Gastroesophageal sphincter (tissue), 4 donors: ENCODE measurements at regions not wholly inside any gene's neighbourhood (a gene's known extent, or its start where the extent isn't known, plus 50 kb on each side); places are given as distances from the start of the nearest gene placed in this dataset.
A peak's percentile ranks its signal among the peaks of the same experiment; 100 is the strongest.
"Not testable (repeated sequence)": the region's sequence is repeated elsewhere in the genome, so short reads cannot be mapped to it uniquely, and the experiment has no call there.

Experiments
- ATAC-seq: fragments of 150-250 bp; one replicate; pipeline ENCODE4 v1.9.1; 2016; ENCODE audit warnings: mild to moderate bottlenecking, moderate library complexity
- H3K27ac ChIP-seq, 4 donors: fragments of 200-600 bp; sonication (generic) in 3 of 4; 1 replicate in 3 of 4; 2 replicates in 1 of 4; pipeline ENCODE4 v1.5.1; 2016 to 2019
- H3K27me3 ChIP-seq: fragments of 200-600 bp; sonication (generic); one replicate; pipeline ENCODE4 v1.5.1; 2019
- H3K36me3 ChIP-seq, 2 donors: fragments of 200-600 bp; sonication (generic); one replicate each; pipeline ENCODE4 v1.5.1; 2019; ENCODE audit warnings: control low read depth in 1 of 2
- H3K4me1 ChIP-seq, 3 donors: fragments of 200-600 bp; sonication (generic); 1 replicate in 2 of 3; 2 replicates in 1 of 3; pipeline ENCODE4 v1.5.1; 2016 to 2019; ENCODE audit warnings: control low read depth in 2 of 3
- H3K4me3 ChIP-seq, 2 donors: fragments of 200-600 bp; sonication (generic); one replicate each; pipeline ENCODE4 v1.5.1; 2019; ENCODE audit warnings: mild to moderate bottlenecking in 1 of 2, moderate library complexity in 1 of 2
- H3K9me3 ChIP-seq, 3 donors: fragments of 200-600 bp; sonication (generic); one replicate each; pipeline ENCODE4 v1.5.1; 2017 to 2019; ENCODE audit warnings: control low read depth in 2 of 3
- CTCF ChIP-seq, 4 experiments: fragments of 200-600 bp in 2 of 4; fragments of 450-650 bp in 2 of 4; sonication (generic) in 1 of 4; IDR thresholded peaks; one replicate each; pipeline ENCODE4 v1.5.1; 2017 to 2019; ENCODE audit warnings: antibody characterized with exemption in 4 of 4, mild to moderate bottlenecking in 2 of 4, moderate library complexity in 2 of 4
- EP300 ChIP-seq: sonication (generic); formaldehyde crosslinking; IDR thresholded peaks from one replicate; pipeline ENCODE4 v1.6.1; 2017; ENCODE audit warnings: antibody characterized with exemption, mild to moderate bottlenecking
- POLR2A ChIP-seq, 2 donors: fragments of 450-650 bp; IDR thresholded peaks; one replicate each; pipeline ENCODE4 v1.6.1; 2017; ENCODE audit warnings: antibody characterized with exemption in 2 of 2, mild to moderate bottlenecking in 2 of 2, moderate library complexity in 1 of 2
- POLR2AphosphoS5 ChIP-seq: sonication (generic); formaldehyde crosslinking; IDR thresholded peaks from one replicate; pipeline ENCODE4 v1.6.1; 2017; ENCODE audit warnings: antibody characterized with exemption
- WGBS, 2 donors: methylation state at CpG; one replicate each; pipeline ENCODE4 v1.1.5; 2018; ENCODE audit warnings: low coverage in 1 of 2; 5-methylcytosine and 5-hydroxymethylcytosine counted together

GRCh38 chr3:73186741-73187140 lies 125.3 kb downstream of the EBLN2 start:
- Histone ChIP-seq H3K27me3 (no peaks in the 10 kb centered on the region), H3K9me3 (no peaks in the 10 kb centered on the region), H3K4me1 (no peaks in the 10 kb centered on the region), H3K4me3 (no peak overlapping the region), H3K36me3 (no peaks in the 10 kb centered on the region), H3K27ac (no peak overlapping the region)
- TF ChIP-seq EP300 = no peak
- TF ChIP-seq POLR2A (IDR thresholded peaks at IDR 0.05) = no peak
- no peak for TF ChIP-seq CTCF (IDR thresholded peaks at IDR 0.05)
- no peak for TF ChIP-seq POLR2AphosphoS5
- WGBS, 2 donors = 89% methylated on average over 1 of the region's 1 CpG
- no peak for ATAC-seq

GRCh38 chr3:73187328-73187727 lies 125.9 kb downstream of the EBLN2 start:
- no peak overlapping the region for H3K27ac ChIP-seq
- H3K9me3 ChIP-seq = no peaks in the 10 kb centered on the region
- no peaks in the 10 kb centered on the region for H3K27me3 ChIP-seq
- no peak for ATAC-seq
- WGBS, 2 donors = 62 to 69% methylated on average over 5 of the region's 5 CpGs
- H3K4me1 ChIP-seq = no peaks in the 10 kb centered on the region
- H3K4me3 ChIP-seq = no peak overlapping the region
- no peaks in the 10 kb centered on the region for H3K36me3 ChIP-seq
- no peak for TF ChIP-seq POLR2A (IDR thresholded peaks at IDR 0.05)
- TF ChIP-seq CTCF (IDR thresholded peaks at IDR 0.05) = no peak

- Histone ChIP-seq H3K4me3 (no peak overlapping the region), H3K36me3 (no peaks in the 10 kb centered on the region), H3K4me1 (no peaks in the 10 kb centered on the region), H3K27me3 (no peaks in the 10 kb centered on the region), H3K9me3 (no peaks in the 10 kb centered on the region), H3K27ac (no peak overlapping the region)
- no peak for ATAC-seq
- no peak for TF ChIP-seq EP300
- no peak for TF ChIP-seq CTCF (IDR thresholded peaks at IDR 0.05)
- TF ChIP-seq POLR2A (IDR thresholded peaks at IDR 0.05) = no peak
- TF ChIP-seq POLR2AphosphoS5 = no peak
Measured at GRCh38 chr3:73188707-73189106, 127.2 kb downstream of the EBLN2 start.

GRCh38 chr3:73192036-73192738 lies 130.7 kb downstream of the EBLN2 start:
- H3K27me3 ChIP-seq = no peaks in the 10 kb centered on the region
- WGBS, 2 donors = 83 to 90% methylated on average over 5 to 6 of the region's 7 CpGs
- no peaks in the 10 kb centered on the region for H3K4me1 ChIP-seq
- no peak overlapping the region for H3K27ac ChIP-seq
- no peaks in the 10 kb centered on the region for H3K9me3 ChIP-seq
- no peak overlapping the region for H3K4me3 ChIP-seq
- no peak for ATAC-seq
- no peaks in the 10 kb centered on the region for H3K36me3 ChIP-seq
- TF ChIP-seq POLR2AphosphoS5 (no peak), CTCF (IDR thresholded peaks at IDR 0.05) (peak in 1 of 4 experiments; percentile 10)

GRCh38 chr3:73193943-73194342 lies 132.5 kb downstream of the EBLN2 start:
- not testable (repeated sequence) for H3K9me3 ChIP-seq, H3K4me1 ChIP-seq, ATAC-seq, H3K27me3 ChIP-seq, H3K27ac ChIP-seq, H3K36me3 ChIP-seq, H3K4me3 ChIP-seq
- 94 to 95% methylated on average over 3 to 4 of the region's 5 CpGs for WGBS, 2 donors
